NCI-H82 treated with DMSO at 0.1 percent for 48 hours (cell line): ENCODE measurements at regions not wholly inside any gene's neighbourhood (a gene's known extent, or its start where the extent isn't known, plus 50 kb on each side); places are given as distances from the start of the nearest gene placed in this dataset.

Experiments
- DNase-seq: peaks from one replicate; lab custom pipeline; 2025; ENCODE audit not compliant: unreplicated experiment; lab: John Stamatoyannopoulos, UW

DNA sequence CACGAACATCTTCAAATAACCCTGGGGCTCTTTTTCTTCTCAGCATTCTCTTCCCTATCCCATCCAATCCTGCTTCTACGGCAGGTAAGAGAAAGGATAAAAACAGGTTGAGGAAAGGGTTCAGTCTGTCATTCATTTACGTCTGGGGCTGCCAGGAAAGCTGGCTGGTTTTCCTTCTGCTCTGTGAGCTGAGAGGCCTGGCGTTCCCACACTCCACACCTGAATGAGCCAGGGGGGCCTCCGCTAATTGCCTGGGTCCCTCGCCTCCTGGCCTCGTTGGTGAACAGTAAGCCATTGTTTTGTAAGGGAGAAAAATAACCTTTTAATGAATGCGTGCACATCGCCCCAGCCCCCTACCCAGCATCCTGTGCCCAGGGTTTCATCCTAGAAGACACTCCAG lies 70.8 kb upstream of the SIM2 start:
- no peak for DNase-seq

GRCh38 chr21:36628761-36629460 lies 70.0 kb upstream of the SIM2 start:
- no peak for DNase-seq

DNA sequence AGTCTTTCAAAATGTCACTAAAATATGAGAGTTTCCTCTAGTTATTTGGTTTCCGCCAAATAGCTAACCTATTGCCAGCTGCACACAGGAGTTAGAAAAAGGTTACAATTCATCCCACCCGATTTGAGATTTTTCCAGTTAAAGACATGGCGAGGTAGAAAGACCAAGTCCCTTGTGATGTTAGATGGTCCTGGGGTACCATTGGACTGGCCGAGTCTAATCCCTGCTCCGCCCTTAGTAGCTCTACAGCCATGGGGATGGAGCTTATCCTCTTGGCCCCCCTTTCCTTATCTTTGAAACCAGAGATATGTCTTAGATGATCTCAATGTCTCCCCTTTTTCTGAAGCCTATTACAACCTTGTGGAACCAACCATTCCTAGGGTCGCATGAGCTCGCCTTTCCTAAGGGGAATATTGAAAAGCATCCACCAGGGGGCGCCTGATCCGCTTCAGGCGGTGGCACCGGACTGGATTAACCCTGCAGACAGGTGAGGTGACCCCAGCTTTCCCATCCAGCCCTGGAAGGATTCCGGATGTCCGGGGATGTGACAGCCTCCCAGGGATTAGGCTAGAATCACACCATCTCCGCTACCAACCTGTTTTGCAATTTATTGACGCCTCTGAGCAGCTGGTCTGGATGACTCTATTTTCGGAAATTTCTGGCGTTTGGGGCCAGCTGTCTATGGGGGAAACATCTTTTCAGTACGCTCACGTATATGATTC lies 68.3 kb upstream of the SIM2 start:
- DNase-seq: peak; percentile 15

DNA sequence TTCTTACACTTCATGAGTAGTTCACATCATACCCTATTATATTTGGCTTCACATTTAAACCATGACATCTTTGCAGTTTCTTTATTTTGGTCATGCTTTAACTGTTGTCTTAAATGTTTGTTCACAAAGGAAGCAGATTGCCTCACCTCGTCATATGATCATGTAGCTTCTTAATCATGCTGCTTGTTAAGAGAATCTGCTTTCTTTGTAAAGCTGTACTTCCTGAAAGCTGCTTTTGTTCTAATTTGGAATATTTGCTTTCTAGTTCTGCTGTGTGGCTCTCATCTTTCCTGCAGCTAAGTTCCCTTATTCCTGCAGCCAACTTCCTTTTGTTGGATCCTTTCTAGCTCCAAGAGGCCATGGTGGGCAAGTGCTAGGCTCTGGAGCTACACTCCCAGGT lies 62.9 kb upstream of the SIM2 start:
- no peak for DNase-seq

DNA sequence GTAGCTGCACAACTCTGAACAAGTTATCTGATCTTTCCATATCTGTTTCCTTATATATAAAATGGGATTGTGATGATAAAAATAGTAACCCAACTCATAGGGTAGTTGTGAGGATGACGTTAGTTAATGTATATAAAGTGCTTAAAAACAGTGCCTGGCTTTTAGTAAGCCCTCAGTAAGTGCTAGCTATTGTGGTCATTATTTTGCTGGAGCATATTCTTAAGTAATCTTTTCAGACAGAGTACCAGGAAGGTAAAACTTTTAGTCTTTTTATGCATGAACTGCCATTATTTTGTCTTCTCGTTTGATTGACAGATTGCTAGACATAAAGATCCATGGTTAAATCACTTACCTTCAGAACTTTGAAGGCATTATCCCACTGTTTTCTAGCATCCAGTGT lies 62.5 kb upstream of the SIM2 start:
- DNase-seq: no peak

DNA sequence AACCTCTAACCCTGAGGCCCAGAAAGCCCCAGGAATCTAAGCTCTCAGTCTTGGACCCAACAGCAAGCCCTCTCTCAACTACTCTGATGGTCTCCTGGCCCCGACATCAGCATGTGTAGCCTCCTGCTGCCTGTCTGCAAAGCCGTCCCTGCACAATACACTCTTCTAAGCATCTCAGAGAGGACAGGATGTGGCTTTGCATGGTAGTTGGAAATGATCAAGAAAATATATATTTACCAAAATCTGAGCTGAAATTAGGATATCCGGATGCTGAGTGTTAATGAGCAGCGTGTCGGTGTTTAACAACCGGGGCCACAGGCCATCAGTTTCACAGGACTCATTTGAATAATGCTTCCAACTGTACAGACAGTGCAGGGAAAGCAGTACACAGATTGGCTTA lies 59.1 kb upstream of the SIM2 start:
- DNase-seq: no peak

- DNase-seq: no peak
Measured at GRCh38 chr21:36640174-36640720, 58.7 kb upstream of the SIM2 start.

DNA sequence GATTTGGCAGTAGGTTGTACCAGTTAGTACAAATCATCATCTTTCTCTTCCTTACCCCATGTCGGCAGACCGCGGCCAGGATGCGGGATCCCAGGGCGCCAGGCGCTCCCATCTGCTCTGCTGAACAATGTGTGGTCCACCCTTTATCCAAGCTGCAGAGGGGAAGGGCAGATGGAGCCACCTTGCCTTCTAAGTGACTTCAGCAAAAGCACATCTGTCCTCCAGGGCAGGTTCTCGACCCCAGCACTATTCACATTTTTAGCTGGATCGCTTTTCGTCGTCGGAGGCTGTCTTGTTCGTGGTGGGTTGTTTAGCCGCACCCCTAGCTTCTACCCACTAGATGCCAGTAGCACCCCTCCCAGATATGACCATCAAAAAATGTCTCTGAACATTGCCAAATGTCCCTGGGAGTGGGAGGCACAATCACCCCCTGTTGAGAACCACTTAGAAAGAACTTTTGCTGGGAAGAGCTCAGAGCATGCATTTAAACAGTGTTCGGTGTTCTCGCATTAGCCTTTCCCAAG lies 58.1 kb upstream of the SIM2 start:
- no peak for DNase-seq

- no peak for DNase-seq
Measured at GRCh38 chr21:36641346-36641745, 57.6 kb upstream of the SIM2 start.

DNA sequence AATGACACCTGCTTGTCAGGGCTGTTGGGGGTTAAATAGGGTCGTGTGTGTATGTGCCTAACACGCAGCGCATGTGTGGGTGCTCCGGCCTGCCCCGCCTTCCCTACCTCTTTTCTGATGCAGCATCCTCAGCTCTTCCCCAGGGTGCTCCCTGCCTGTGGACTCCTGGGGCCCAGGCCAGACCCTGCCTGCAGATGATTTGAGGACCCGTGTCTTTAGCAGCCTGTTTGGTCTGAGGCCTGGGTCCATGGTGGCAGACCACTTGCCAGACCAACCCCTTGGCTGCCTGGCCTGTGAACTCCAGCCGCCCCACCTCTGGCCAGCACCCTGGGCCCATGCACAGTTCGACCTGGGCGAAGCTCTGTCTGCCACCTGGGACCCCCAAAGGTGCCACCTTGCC lies 57.0 kb upstream of the SIM2 start:
- no peak for DNase-seq

DNA sequence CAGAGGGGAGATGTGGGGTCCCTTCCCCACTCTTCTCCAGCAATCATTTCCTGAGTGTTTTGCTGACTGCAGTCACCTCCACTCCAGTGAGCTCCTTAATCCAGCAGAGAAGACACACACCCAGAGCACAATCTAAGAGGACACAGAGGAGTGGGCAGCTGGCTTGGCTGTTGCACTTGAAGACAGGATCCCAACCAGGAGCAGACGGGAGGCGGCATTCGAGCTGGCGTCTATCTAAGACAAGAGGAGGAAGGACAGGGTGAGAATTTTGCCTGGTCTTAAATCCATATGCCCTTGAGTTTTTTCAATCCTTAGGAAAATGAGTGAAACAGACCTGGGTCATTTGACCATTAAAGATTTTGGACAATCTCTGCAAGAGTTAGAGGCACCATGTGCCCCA lies 56.1 kb upstream of the SIM2 start:
- DNase-seq: no peak

DNA sequence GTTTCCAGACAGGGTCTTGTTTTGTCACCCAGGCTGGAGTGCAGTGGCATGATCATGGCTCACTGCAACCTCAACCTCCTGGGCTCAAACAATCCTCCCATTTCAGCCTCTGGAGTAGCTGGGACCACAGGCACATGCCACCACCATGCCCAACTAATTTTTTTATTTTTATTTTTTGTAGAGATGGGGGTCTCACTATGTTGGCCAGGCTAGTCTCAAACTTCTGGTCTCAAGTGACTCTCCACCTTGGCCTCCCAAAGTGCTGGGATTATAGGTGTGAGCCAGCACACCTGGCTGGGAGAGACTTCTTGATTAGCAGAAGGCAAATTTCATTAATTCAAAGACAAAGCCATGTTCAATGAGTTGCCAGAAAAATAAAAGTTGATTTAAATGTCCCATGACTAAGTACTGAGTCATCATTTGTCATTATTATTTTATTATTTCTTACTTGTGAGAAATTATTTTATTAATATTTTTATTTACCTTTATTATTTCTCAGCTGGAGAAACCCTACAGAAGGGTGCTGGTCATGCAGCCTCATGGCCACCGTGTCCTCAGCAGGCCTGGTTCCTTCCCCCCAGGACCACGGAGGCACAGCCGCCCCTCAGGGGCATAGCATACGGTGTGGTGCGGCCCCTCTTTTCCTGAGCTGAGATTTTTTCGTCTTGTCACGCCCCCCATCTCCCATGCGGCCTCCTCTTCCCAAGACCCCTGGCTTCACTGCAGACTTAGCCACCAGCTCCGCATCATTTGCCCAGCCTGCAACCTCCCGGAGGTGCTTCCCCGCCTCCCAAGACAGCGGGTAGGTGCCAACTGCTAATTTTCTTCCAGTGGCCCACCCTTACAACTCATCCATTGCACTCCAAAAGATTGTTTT lies 55.3 kb upstream of the SIM2 start:
- DNase-seq: no peak

GRCh38 chr21:36646011-36646410 lies 52.9 kb upstream of the SIM2 start:
- DNase-seq: no peak

DNA sequence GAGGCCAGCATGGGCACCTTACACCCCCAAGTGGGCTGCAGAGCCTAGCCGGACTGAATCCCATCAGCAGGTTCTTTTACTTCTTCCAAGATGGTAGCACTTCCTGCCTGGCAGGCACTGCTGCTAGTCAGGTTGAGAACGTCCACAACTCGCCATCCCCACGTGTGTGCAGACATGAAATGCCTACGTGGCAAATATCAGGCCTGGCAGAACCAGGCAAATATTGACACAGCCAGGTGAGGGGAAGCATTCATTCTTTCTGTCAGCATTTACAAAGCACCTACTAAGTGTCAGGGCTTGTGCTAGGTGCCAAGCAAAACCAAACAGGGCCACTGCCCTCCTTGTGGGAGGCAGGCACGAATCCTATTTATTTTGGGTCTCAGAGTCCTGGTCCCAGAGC lies 52.3 kb upstream of the SIM2 start:
- DNase-seq: no peak

DNA sequence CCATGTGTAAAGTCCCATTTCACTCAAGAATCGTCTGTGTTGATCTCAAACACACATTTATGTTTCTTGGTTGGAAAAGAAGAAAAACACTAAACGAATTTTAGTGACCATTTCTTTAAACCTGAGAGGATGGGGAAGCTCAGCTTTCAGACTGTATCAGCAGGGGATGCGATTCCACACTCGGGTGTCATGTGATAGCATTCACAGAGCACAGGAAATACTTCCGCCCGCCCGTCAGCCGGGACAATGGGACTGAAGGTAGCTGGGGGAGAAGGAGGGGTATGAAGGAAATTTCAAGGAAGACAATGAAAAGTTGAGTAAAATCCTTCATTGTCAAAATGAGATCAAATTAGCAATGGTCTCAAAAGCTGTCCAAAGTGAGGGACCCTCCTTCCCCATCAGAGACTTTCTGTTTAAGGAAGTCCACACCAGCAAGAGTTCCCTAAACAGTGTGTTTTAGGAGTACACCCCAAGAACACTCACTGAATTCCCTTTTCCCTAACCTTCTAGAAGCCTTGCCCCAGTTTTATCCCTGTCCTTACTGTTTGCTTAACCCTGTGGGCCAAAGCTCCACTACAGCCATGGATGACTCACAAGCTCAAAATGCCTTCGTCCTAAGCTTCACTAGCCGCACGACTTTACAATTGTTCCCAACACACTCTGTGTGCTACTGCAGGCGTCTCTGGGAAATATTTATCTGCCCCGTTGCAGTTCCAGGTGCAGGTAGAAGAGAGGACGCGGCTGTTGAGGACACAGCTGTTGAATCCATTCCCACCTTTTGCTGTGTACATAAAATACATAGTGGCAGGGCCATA lies 51.4 kb upstream of the SIM2 start:
- no peak for DNase-seq
